HFF-Myc (cell line): ENCODE measurements at regions not wholly inside any gene's neighbourhood (a gene's known extent, or its start where the extent isn't known, plus 50 kb on each side); places are given as distances from the start of the nearest gene placed in this dataset.

Source experiments
- DNase-seq: peaks from one replicate; pipeline ENCODE4 v3.0.0-alpha.2; 2011; ENCODE audit warnings: low read depth; ENCODE audit errors: extremely low read depth
- H3K4me3 ChIP-seq: replicated peaks from 2 replicates; pipeline ENCODE4 v1.5.1; 2011; ENCODE audit warnings: low read depth, mild to moderate bottlenecking, control low read depth, low read length
- CTCF ChIP-seq: IDR thresholded peaks from 2 replicates; pipeline ENCODE4 v1.5.1; 2012; ENCODE audit warnings: mild to moderate bottlenecking, low read depth, low read length, control low read depth; ENCODE audit errors: missing control alignments

- no peak overlapping the region for H3K4me3 ChIP-seq
- DNase-seq = no peak
- TF ChIP-seq CTCF = no peak
Observed at GRCh38 chr9:23314247-23314646, 511.8 kb downstream of the ELAVL2 start.

- no peak overlapping the region for H3K4me3 ChIP-seq
- DNase-seq = no peak
- TF ChIP-seq CTCF = no peak
Observed at GRCh38 chr9:23319092-23319491, 506.9 kb downstream of the ELAVL2 start.

- no peak for TF ChIP-seq CTCF
- DNase-seq = no peak
- no peak overlapping the region for H3K4me3 ChIP-seq
Observed at GRCh38 chr9:23321049-23321448, 505.0 kb downstream of the ELAVL2 start.

- no peak overlapping the region for H3K4me3 ChIP-seq
- DNase-seq = no peak
- no peak for TF ChIP-seq CTCF
Observed at GRCh38 chr9:23322392-23322791, 503.6 kb downstream of the ELAVL2 start.

GRCh38 chr9:23324511-23324910 lies 501.5 kb downstream of the ELAVL2 start:
- no peak overlapping the region for H3K4me3 ChIP-seq
- no peak for DNase-seq
- no peak for TF ChIP-seq CTCF

- DNase-seq = no peak
- no peak for TF ChIP-seq CTCF
- H3K4me3 ChIP-seq = no peak overlapping the region
Observed at GRCh38 chr9:23326597-23326996, 499.4 kb downstream of the ELAVL2 start.

GRCh38 chr9:23341346-23341745 lies 484.7 kb downstream of the ELAVL2 start:
- no peak overlapping the region for H3K4me3 ChIP-seq
- no peak for TF ChIP-seq CTCF
- no peak for DNase-seq
